HS-27A (cell line): ENCODE measurements at regions not wholly inside any gene's neighbourhood (a gene's known extent, or its start where the extent isn't known, plus 50 kb on each side); places are given as distances from the start of the nearest gene placed in this dataset.
"Not testable (repeated sequence)": the region's sequence is repeated elsewhere in the genome, so short reads cannot be mapped to it uniquely, and the experiment has no call there.

Source experiments
- DNase-seq: peaks from one replicate; pipeline ENCODE4 v3.0.0-alpha.2; 2012; ENCODE audit warnings: low read depth, missing footprints

GRCh38 chr16:88266935-88267551, 115.7 kb upstream of the ZNF469 start:
- not testable (repeated sequence) for DNase-seq

DNA sequence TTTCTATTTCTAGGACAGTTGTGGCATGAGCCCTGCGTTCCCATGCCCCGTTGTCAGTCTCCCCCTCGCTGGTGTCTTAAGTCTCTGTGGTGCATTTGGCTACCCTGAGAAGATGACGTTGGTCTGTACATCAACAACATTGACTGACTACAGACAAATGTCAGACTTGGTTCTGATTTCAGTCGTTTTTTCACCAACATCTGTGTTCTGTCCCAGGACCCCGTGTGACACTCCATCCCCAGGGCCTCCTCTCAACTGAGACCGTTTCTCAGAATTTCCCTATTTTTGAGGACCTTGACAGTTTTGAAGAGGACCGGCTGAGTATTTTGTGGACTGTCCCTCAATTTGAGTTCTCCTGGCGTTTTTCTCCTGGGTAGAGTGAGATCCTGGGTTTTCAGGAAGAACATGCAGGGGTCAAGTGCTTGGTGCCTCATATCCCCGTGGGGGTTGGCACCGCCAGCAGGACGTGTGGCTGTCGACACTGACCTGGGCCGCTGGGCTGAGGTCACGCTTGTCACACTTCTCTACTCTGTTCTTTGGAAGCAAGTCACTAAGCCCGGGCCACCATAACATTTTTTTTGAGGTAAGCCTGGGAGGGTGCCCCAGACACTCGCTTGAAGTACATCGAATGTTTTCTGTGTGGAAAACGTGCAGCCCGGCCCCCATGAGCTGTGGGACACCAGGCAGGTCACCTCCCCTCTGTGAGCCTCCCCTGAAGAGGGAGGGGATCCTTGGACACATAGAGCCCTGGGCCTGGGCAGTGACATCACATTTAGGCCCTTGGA, 114.4 kb upstream of the ZNF469 start:
- DNase-seq, result not testable (repeated sequence)

- not testable (repeated sequence) for DNase-seq
These were observed 112.5 kb upstream of the ZNF469 start for GRCh38 chr16:88270171-88270790.

DNA sequence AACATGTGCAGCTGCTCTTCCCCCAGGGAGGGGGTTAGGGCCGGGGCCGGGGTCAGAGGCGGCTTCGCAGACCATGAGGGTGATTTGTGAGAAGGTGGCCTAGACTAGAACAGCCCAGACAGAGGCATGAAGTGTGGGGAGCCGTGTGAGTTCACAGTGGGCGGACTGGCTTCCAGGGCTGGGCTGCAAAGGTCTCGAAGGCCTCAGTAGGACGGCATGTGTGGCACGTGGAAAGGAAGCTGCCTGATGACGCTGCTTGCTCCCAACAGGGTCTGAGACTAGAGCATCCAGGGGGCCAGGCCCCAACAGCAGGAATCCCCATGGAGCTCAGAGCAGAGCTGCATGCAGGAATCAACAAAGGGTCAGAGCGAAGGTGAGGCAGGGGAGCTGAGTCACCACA, 111.5 kb upstream of the ZNF469 start:
- DNase-seq, result not testable (repeated sequence)

GRCh38 chr16:88271776-88272175, 111.0 kb upstream of the ZNF469 start:
- DNase-seq, result not testable (repeated sequence)

DNA sequence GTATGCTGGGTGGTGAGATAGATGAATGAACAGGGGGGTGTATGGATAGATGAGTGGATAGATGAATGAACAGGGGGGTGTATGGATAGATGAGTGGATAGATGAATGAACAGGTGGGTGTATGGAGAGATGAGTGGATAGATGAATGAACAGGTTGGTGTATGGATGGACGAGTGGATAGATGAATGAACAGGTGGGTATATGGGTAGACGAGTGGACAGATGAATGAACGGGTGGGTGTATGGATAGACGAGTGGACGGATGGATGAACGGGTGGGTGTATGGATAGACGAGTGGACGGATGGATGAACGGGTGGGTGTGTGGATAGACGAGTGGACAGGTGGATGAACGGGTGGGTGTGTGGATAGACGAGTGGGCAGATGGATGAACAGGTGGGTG, 110.3 kb upstream of the ZNF469 start:
- DNase-seq, result not testable (repeated sequence)

DNA sequence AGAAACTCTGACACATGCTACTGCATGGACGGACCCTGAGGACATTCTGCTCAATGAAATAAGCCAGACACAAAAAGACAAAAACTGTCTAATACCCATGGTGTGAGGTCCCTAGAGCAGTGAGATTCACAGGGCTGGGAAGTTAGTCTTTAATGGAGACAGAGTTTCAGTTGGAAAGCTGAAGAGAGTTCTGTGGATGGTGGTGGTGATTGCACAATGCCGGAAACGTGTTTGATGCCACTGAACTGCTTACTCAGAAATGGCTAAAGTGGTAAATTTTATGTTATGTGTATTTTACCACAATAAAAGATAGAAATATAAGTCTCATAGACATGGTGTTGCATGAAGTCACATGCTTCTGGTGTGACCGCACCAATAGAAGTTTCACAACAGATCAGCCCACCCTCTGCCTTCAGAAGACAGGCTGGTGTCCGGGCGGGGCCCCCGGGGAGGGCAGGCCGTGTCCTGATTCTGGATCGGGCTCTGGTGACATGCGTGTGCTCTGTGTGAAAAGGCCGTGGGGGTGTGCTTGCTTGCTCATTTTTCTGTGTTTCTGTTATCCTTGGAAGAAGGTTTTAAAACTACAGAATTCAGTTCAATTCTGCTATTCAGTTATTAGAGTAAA, 108.5 kb upstream of the ZNF469 start:
- not testable (repeated sequence) for DNase-seq

DNA sequence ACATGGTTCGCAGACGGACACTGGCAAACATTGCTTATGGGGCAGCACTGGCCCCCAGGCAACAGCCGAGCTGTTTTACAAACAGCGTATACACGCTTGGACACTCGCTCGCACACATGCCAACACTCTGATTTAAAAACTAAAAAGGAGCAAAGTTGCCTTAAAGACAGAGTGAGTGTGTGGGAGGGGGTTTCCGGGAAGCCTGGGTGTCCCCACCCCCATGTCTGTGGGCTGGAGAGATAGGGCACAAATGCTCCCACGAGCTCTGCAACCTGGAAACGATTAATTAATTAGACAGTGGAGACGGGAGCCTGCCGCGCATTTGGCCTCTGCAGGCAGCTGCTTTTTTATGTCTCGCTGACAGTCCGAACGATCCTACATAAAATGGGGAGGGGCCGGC, 107.9 kb upstream of the ZNF469 start:
- no peak for DNase-seq

DNA sequence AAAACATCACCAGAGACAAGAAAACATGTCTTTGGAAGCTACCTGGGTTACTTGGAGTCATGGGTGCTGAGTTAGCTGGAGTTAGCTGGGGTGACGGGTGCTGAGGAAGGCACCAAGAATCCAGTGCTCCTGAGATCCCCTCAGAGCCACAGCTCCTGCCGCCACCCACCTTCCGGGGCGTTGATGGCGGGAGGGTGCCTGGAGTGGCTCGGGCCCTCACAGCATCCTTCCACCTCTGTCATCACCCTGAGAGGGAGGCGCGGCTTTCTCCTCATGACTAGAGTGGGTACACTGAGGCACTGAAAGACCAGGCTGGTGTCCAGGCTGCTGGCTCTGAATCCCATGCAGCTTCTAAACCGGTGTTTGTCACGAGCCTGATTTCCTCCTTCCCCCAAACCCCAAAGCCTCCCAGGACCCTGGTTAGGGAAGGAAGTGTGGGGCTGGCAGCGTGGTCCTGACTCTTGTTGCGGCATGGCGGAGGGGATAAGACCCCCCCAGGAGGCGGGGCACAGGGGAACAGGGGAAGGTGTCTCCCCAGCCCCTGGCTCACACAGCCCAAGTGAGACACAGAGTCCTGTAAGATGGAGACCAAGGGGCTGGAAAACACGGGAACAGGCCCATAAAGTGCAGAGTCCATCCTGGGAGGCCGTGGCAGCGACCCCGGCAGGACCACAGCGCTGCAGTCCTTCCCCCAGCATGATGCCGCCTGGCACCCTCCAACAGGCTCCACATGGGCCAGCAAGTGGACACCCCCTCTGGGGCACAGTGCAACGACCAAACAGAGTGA, 107.2 kb upstream of the ZNF469 start:
- not testable (repeated sequence) for DNase-seq

DNA sequence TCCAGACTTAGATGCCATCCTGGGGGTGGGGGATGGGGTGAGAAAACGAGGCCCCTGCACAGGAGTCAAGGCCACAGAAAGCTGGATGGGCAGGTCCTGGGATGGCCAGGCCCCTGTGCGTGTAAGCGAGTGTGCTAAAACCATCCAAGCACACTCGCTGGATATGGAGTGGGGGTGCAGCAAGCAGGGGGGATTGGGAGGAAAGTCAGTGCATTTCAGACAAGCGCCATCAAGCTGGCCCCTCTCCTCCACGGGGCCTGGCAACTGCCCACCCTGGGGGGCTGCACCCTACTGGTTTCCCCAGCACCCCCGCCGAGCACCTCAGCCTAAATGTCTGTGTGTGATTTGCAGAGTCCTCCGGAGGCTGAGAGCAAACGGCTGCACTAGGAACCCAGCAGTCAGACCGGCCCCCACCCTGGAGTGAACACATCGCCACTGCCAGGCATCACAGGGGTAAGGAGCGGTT, 106.6 kb upstream of the ZNF469 start:
- not testable (repeated sequence) for DNase-seq

GRCh38 chr16:88276591-88276990, 106.2 kb upstream of the ZNF469 start:
- DNase-seq, result no peak

DNA sequence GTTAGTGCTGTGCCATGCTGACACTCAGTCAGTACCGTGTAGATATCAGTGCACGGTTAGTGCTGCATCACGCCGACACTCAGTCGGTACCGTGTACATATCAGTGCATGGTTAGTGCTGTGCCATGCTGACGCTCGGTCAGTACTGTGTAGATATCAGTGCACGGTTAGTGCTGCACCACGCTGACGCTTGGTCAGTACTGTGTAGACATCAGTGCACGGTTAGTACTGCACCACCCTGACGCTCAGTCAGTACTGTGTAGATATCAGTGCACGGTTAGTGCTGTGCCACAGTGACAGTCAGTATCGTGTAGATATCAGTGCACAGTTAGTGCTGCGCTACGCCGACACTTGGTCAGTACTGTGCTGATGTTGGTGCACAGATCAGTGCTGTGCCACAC, 102.8 kb upstream of the ZNF469 start:
- DNase-seq, result no peak

GRCh38 chr16:88281858-88282563, 100.7 kb upstream of the ZNF469 start:
- DNase-seq, result no peak

DNA sequence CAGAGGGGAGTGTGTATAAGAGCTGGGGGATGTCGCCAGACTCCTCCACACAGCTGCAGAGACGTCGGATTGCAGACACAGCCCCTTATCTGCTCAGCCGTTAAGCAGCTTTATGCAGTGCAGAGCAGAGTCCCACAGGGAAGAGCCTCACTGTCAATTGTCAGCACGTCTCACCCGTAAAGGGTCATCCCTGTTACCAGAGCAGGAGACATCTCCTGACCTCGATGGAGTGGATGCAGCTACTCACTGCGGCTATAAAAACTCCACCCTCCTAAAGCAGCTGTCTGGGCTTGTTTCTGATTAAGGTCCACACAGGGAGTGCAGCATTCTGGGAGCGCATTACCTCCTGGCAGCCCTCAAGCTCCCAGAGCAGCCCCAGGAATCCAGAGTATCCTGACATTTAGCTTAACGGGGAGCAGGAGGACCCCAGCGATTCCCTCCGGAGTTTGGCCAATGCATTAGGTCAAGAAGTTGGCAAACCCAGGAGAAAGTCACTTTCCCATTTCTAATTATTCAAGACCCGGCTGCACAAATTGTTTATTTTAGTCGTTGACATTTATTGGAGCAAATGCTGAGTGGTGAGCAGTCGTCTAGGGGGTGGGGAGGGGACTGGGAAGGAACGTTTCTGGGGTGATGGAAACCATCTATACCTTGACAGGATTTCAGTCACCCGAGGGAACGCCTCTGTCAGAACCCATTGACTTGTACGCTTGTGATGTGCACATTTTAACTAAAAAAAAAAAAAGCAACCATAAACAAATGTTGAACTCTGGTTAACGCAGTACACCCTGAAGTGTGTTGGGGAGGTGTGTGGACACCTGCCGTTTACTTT, 100.0 kb upstream of the ZNF469 start:
- DNase-seq, result no peak

DNA sequence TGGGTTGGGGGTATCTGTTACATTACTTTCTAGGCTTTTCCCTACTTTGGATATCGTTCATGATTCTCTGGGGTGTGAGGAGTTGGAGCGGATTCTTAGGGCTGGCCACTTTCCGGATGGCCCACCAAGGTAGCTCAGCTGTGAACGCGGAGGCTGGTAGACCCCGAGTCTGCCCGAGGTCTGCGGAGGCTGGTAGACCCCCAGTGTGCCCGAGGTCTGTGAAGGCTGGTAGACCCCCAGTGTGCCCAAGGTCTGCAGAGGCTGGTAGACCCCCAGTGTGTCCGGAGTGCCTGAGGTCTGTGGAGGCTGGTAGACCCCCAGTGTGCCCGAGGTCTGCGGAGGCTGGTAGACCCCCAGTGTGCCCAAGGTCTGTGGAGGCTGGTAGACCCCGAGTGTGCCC, 99.2 kb upstream of the ZNF469 start:
- no peak for DNase-seq

- no peak for DNase-seq
These were observed 98.7 kb upstream of the ZNF469 start for GRCh38 chr16:88284101-88284500.

DNA sequence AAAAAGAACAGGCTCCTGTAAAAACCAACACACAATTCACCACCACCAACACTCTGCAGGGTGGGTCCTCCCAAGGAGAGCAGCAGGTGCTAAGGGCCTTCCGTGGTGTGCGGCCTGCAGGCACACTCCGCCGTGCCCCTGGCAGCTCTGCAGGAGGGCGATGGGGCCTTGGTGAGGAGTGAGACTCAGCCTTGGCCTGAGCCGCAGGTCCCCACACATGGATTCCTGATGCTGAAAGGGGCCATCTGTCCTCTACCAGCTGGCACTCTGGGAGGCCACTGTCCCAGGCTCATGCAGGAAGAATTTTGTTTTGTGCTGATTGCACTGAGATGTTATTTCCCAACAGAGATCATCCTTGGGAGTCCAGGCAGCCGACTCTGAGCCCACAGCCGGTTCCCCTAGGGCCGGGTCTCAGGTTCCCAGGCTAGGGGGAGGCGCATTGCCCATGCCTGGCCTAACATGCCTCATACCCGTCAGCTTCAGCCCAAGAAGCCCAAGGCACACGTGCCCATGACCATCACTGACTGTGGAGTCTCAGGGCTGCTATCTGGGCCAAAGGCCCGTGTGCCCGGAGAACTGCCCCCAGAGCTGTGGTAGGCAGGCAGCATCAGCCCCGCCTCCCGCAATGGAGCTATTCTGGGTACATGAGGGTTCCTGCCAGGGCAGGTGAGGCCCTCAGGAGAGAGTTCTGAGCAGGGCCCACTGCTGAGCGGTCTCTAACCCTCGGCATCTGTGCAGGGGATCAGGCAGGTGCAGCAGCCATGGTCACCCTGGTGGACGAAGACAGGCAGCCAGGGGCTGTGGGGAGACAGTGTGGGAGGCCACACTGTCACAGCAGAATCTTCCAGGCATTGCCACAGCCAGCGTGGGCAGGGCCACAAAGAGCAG, 97.9 kb upstream of the ZNF469 start:
- no peak for DNase-seq

DNA sequence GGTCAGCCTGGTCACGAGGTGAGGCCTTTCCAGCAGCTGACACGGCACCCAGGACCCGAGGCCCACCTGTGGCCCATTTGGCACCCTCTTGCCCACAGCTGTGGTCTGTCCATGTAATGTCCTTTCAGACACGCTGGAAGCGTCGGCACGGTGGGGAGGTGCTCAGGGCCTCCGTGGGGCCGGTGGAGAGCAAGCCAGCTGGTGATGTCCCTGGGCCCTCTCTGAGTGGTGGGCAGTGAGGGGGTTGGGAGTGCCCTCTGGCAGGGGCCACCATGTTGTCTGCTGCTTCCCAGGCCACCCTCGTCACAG, 97.3 kb upstream of the ZNF469 start:
- DNase-seq, result no peak

- DNase-seq, result no peak
These were observed 96.3 kb upstream of the ZNF469 start for GRCh38 chr16:88286301-88286923.
